Hepatocyte (in vitro differentiated cells): ENCODE measurements at regions not wholly inside any gene's neighbourhood (a gene's known extent, or its start where the extent isn't known, plus 50 kb on each side); places are given as distances from the start of the nearest gene placed in this dataset.

Experiments used
- EZH2 ChIP-seq: fragments of 200-600 bp; sonication (generic); IDR thresholded peaks from 2 replicates; pipeline ENCODE4 v1.6.1; 2016; ENCODE audit warnings: antibody characterized with exemption, mild to moderate bottlenecking, borderline replicate concordance
- TF ChIP-seq, protein P1 (sequence below): fragments of 200-600 bp; sonication (generic); IDR thresholded peaks from 2 replicates; pipeline ENCODE4 v1.5.1; 2016; ENCODE audit warnings: antibody characterized with exemption, mild to moderate bottlenecking; ENCODE audit not compliant: poor library complexity

DNA sequence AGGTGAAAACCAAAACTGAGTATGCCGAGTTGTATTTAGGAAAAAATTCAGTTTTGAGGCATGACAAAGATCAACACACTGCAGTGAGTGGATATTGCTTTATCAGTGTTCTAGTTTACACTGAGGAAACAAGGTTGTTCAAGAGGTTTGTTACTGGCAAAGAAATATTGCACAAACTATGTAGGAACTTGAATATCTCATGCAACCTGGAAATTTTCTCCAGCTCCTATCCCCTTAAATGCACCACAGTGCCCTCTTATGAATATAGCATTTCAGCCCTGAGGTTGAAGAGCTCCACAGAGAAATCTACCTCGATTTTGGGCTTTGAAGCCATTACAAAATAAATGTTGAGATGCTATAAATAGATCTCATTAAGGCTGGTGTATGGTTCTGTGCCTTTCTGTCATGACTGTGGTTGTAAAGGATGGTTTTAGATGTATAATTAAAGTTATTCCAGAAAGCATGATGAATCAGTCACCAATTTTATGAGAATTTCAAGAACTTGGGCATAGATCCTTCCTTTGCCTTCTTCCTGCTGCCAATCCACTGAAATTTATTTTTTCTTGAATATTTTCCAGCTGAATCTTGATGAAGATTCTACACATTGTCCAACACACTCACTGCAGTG lies 159.3 kb downstream of the SPATA31D1 start:
- TF ChIP-seq, protein P1, sequence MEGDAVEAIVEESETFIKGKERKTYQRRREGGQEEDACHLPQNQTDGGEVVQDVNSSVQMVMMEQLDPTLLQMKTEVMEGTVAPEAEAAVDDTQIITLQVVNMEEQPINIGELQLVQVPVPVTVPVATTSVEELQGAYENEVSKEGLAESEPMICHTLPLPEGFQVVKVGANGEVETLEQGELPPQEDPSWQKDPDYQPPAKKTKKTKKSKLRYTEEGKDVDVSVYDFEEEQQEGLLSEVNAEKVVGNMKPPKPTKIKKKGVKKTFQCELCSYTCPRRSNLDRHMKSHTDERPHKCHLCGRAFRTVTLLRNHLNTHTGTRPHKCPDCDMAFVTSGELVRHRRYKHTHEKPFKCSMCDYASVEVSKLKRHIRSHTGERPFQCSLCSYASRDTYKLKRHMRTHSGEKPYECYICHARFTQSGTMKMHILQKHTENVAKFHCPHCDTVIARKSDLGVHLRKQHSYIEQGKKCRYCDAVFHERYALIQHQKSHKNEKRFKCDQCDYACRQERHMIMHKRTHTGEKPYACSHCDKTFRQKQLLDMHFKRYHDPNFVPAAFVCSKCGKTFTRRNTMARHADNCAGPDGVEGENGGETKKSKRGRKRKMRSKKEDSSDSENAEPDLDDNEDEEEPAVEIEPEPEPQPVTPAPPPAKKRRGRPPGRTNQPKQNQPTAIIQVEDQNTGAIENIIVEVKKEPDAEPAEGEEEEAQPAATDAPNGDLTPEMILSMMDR = no peak
- no peak for TF ChIP-seq EZH2
